Loucy (cell line): ENCODE measurements at regions not wholly inside any gene's neighbourhood (a gene's known extent, or its start where the extent isn't known, plus 50 kb on each side); places are given as distances from the start of the nearest gene placed in this dataset.

Experiments
- H2AFZ ChIP-seq: fragments of 200-600 bp; sonication (generic); 2 replicates; pipeline ENCODE4 v1.6.0; 2016; ENCODE audit warnings: antibody characterized with exemption, mild to moderate bottlenecking, low read length, moderate library complexity
- H3F3A ChIP-seq: fragments of 200-600 bp; 2 replicates; pipeline ENCODE4 v1.6.0; 2016; ENCODE audit warnings: antibody characterized with exemption, low read depth, mild to moderate bottlenecking
- H3K27me3 ChIP-seq: fragments of 200-600 bp; sonication (generic); 2 replicates; pipeline ENCODE4 v1.6.1; 2014; ENCODE audit warnings: low read length, mild to moderate bottlenecking; ENCODE audit not compliant: insufficient read depth, poor library complexity, severe bottlenecking
- H3K36me3 ChIP-seq: fragments of 200-600 bp; sonication (generic); 2 replicates; pipeline ENCODE4 v1.6.1; 2016; ENCODE audit warnings: low read length; ENCODE audit not compliant: insufficient read depth
- H3K4me1 ChIP-seq: fragments of 200-600 bp; sonication (generic); 2 replicates; pipeline ENCODE4 v1.5.1; 2014; ENCODE audit warnings: low read length, mild to moderate bottlenecking; ENCODE audit not compliant: insufficient read depth, poor library complexity, severe bottlenecking
- H3K4me2 ChIP-seq: fragments of 200-600 bp; sonication (generic); 2 replicates; pipeline ENCODE4 v1.6.0; 2014; ENCODE audit warnings: antibody characterized with exemption, low read length, low read depth, mild to moderate bottlenecking; ENCODE audit not compliant: poor library complexity, severe bottlenecking
- H3K4me3 ChIP-seq: fragments of 200-600 bp; sonication (generic); 2 replicates; pipeline ENCODE4 v1.5.1; 2014; ENCODE audit warnings: low read length, mild to moderate bottlenecking, mixed read lengths; ENCODE audit not compliant: poor library complexity, severe bottlenecking
- H3K79me2 ChIP-seq: fragments of 200-600 bp; sonication (generic); 2 replicates; pipeline ENCODE4 v1.6.1; 2014; ENCODE audit warnings: low read length; ENCODE audit not compliant: insufficient read depth
- H3K9ac ChIP-seq: fragments of 200-600 bp; sonication (generic); 2 replicates; pipeline ENCODE4 v1.6.0; 2014; ENCODE audit warnings: mild to moderate bottlenecking, low read depth, low read length, moderate library complexity; ENCODE audit not compliant: poor library complexity, severe bottlenecking
- H3K9me2 ChIP-seq: fragments of 200-600 bp; sonication (generic); replicated peaks from 2 replicates; pipeline ENCODE4 v1.6.1; 2016; ENCODE audit warnings: low read depth, low read length, mixed read lengths
- H3K9me3 ChIP-seq: fragments of 200-600 bp; sonication (generic); 2 replicates; pipeline ENCODE4 v1.6.1; 2014; ENCODE audit warnings: mild to moderate bottlenecking, antibody characterized with exemption, low read length, low read depth; ENCODE audit not compliant: insufficient read depth
- H4K20me1 ChIP-seq: fragments of 200-600 bp; sonication (generic); 2 replicates; pipeline ENCODE4 v1.6.0; 2014; ENCODE audit warnings: antibody characterized with exemption, low read length, mild to moderate bottlenecking; ENCODE audit not compliant: insufficient read depth, poor library complexity, severe bottlenecking
- CTCF ChIP-seq: fragments of 200-600 bp; sonication (generic); conservative IDR thresholded peaks from 2 replicates; pipeline ENCODE4 v1.5.1; 2014; ENCODE audit warnings: mild to moderate bottlenecking, antibody characterized with exemption, low read length
- EZH2phosphoT487 ChIP-seq: fragments of 200-600 bp; IDR thresholded peaks from 2 replicates; pipeline ENCODE4 v1.6.1; 2018; ENCODE audit warnings: antibody characterized with exemption, mild to moderate bottlenecking, moderate library complexity, borderline replicate concordance

GRCh38 chr16:17658881-17659280 is 188.1 kb upstream of the XYLT1 start:
- Histone ChIP-seq H3K4me1 (no peaks in the 10 kb centered on the region), H3K9me3 (no peaks in the 10 kb centered on the region), H3K4me3 (no peak overlapping the region), H3K4me2 (no peak overlapping the region), H3K9me2 (no peaks in the 10 kb centered on the region), H3K36me3 (no peaks in the 10 kb centered on the region), H3K79me2 (no peaks in the 10 kb centered on the region), H4K20me1 (no peaks in the 10 kb centered on the region), H3K27me3 (no peaks in the 10 kb centered on the region), H3F3A (no peaks in the 10 kb centered on the region), H3K9ac (no peak overlapping the region), H2AFZ (no peak overlapping the region)
- TF ChIP-seq EZH2phosphoT487, result no peak
- TF ChIP-seq CTCF, result no peak

- Histone ChIP-seq H3K36me3 (no peaks in the 10 kb centered on the region), H3K4me3 (no peak overlapping the region), H3K79me2 (no peaks in the 10 kb centered on the region), H3K4me2 (no peak overlapping the region), H2AFZ (no peak overlapping the region), H3K9ac (no peak overlapping the region), H3K9me3 (no peaks in the 10 kb centered on the region), H3K27me3 (no peaks in the 10 kb centered on the region), H3K4me1 (no peaks in the 10 kb centered on the region), H4K20me1 (no peaks in the 10 kb centered on the region), H3F3A (no peaks in the 10 kb centered on the region), H3K9me2 (no peaks in the 10 kb centered on the region)
- no peak for TF ChIP-seq CTCF
- no peak for TF ChIP-seq EZH2phosphoT487
These were observed 186.3 kb upstream of the XYLT1 start for GRCh38 chr16:17657045-17657444.

DNA sequence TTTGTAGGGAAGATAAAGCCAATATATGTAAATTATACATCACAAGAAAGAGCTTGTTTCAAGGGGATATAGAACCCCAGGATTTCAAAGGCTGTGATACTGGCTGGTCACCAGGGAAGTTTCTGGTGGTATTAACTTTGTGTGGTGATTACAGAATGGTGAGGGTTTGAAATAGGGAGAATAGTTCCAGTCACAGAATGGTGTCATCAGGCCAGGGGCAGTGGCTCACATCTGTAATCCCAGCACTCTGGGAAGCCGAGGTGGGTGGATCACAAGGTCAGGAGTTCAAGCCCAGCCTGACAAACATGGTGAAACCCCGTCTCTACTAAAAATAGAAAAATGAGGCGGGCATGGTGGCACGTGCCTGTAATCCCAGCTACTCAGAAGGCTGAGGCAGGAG is 183.8 kb upstream of the XYLT1 start:
- no peaks in the 10 kb centered on the region for H3K79me2 ChIP-seq
- no peaks in the 10 kb centered on the region for H3F3A ChIP-seq
- H3K9me3 ChIP-seq, result no peaks in the 10 kb centered on the region
- H3K9me2 ChIP-seq, result no peaks in the 10 kb centered on the region
- no peaks in the 10 kb centered on the region for H3K36me3 ChIP-seq
- no peak overlapping the region for H3K4me3 ChIP-seq
- no peak overlapping the region for H3K4me2 ChIP-seq
- H4K20me1 ChIP-seq, result no peaks in the 10 kb centered on the region
- H3K27me3 ChIP-seq, result no peaks in the 10 kb centered on the region
- H2AFZ ChIP-seq, result no peak overlapping the region
- no peaks in the 10 kb centered on the region for H3K4me1 ChIP-seq
- TF ChIP-seq CTCF (no peak), EZH2phosphoT487 (no peak)
- H3K9ac ChIP-seq, result no peak overlapping the region
